Stimulated activated CD4-positive, alpha-beta T cell treated with anti-CD3 and anti-CD28 coated beads, Interleukin-4, amount 100 ng/mL, for 48 hours (primary cell): ENCODE measurements at regions not wholly inside any gene's neighbourhood (a gene's known extent, or its start where the extent isn't known, plus 50 kb on each side); places are given as distances from the start of the nearest gene placed in this dataset.

ENCODE experiments used
- DNase-seq, 2 donors: peaks; one replicate each; pipeline ENCODE4 v3.0.0-alpha.2; 2020; ENCODE audit warnings: low read depth in 2 of 2

- DNase-seq = no peak
Observed at GRCh38 chr2:234768608-234769196, 183.1 kb upstream of the SH3BP4 start.

DNA sequence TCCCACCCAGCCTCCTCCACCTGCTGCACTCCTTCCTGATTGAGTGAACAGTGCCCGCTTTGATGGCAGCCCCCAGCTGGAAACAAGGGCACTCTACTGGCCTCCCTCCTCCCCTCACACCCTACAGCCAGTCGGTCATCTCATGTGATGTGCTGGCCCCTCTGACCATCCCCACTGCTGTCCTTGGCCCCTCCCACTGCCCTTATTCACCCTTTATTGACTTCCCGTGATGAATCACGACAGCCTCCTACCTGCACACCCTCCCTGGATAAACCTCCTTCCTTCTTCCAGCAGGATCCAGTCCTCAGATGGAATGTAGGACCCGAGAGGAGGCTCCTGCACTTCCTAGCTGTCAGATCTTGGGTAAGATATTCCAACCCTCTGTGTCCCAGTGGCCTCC lies 186.5 kb upstream of the SH3BP4 start:
- no peak for DNase-seq

DNA sequence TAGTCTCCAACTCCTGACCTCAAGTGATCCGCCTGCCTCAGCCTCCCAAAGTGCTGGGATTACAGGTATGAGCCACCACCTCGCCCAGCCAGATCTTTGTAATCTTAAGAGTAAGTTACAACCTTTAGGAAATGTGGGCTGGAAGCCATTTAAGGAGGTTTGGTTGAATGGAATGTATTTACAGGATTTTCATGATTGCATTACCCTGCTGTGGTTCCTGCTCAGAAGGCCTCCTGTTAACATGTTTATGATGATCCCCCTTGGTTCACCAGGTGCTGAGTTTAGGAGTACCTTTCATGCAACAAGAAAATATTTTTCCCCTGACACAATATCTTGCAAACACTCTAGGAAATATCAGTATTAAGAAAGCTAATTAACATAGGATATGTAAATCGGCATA lies 187.4 kb upstream of the SH3BP4 start:
- DNase-seq = no peak

GRCh38 chr2:234763002-234763873 lies 188.6 kb upstream of the SH3BP4 start:
- DNase-seq = no peak

GRCh38 chr2:234761910-234762309 lies 189.9 kb upstream of the SH3BP4 start:
- DNase-seq = no peak

DNA sequence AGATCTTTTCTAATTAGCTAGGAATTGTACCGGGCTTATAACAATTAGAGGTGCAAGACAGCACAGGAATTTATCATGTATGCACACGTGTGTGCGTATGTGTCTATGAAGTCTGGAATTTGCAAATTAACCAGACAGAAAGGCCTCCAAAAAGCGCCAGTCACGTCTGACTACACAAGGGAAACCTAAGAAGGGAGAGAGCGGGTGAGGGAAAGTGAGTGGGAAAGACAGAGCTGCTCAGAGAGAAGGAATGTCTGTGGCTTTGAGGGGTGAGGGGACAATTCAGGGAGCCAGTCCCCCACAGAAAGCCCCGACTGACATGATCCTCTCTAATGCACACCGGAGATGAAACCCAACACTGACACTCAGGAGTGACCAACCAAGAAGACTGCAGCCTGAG lies 197.7 kb upstream of the SH3BP4 start:
- DNase-seq = no peak

GRCh38 chr2:234753701-234754100 lies 198.1 kb upstream of the SH3BP4 start:
- DNase-seq = no peak

DNA sequence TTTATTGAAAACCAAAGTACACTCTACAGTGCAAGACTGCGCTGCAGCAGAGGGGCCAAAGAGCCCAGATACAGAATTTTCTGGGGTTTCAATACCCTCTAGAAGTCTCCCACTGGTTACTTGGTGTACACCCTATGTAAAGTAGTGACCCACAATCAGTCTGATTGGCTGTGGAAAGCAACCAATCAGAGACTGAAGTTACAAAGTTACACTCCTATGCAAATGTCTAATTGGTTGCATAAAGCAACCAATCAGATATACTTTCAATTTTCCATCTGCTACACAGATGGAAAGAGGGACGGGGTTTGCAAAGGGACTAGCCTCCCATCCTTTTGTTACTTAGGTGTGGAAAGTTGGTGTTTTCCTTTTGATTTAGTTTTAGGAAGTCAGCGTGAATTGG lies 198.9 kb upstream of the SH3BP4 start:
- no peak for DNase-seq

- no peak for DNase-seq
Observed at GRCh38 chr2:234751275-234751973, 200.4 kb upstream of the SH3BP4 start.

DNA sequence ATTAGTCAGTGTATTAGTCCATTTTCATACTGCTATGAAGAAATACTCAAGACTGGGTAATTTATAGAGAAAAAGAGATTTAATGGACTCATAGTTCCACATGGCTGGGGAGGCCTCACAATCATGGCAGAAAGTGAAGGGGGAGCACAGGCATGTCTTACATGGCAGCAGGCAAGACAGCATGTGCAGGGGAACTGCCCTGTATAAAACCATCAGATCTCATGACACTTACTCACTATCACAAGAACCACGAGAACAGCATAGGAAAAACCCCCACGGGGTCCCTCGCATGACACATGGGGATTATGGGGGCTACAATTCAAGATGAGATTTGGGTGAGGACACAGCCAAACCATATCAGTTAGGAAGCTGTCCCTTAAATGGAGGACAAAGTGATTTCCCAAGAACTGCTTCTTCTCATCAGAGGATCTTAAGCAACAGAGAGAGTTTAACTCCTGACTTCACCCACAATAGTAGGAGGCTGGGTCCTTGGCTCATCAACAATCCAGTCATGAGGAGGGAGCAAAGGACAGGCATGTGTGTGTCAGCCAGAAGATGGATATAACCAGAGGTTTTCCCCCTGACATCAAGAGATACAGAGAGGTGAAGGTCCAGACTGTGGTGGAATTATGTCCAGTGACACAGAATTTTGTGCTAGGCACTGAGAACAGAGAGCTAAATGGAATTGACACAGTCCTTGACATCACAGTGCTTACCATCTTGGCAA lies 203.8 kb upstream of the SH3BP4 start:
- no peak for DNase-seq

GRCh38 chr2:234747032-234747431 lies 204.8 kb upstream of the SH3BP4 start:
- no peak for DNase-seq

- DNase-seq = no peak
Observed at GRCh38 chr2:234745347-234745746, 206.5 kb upstream of the SH3BP4 start.

- no peak for DNase-seq
Observed at GRCh38 chr2:234741976-234742375, 209.8 kb upstream of the SH3BP4 start.

- no peak for DNase-seq
Observed at GRCh38 chr2:234739061-234739460, 212.8 kb upstream of the SH3BP4 start.

- no peak for DNase-seq
Observed at GRCh38 chr2:234735829-234736228, 216.0 kb upstream of the SH3BP4 start.

GRCh38 chr2:234733795-234734600 lies 217.8 kb upstream of the SH3BP4 start:
- DNase-seq = no peak

- no peak for DNase-seq
Observed at GRCh38 chr2:234733093-234733489, 218.7 kb upstream of the SH3BP4 start.

- no peak for DNase-seq
Observed at GRCh38 chr2:234732404-234733092, 219.3 kb upstream of the SH3BP4 start.

- DNase-seq = no peak
Observed at GRCh38 chr2:234731236-234731635, 220.6 kb upstream of the SH3BP4 start.

- DNase-seq = no peak
Observed at GRCh38 chr2:234730066-234730640, 221.7 kb upstream of the SH3BP4 start.
